HUES64 (cell line): ENCODE measurements at regions not wholly inside any gene's neighbourhood (a gene's known extent, or its start where the extent isn't known, plus 50 kb on each side); places are given as distances from the start of the nearest gene placed in this dataset.

Experiments
- H3K27ac ChIP-seq: 2 replicates; pipeline ENCODE4 v1.7.0; 2013; ENCODE audit warnings: low read depth, low read length, inconsistent platforms
- H3K27me3 ChIP-seq: 2 replicates; pipeline ENCODE4 v1.6.1; 2013; ENCODE audit warnings: mild to moderate bottlenecking, low read length; ENCODE audit not compliant: insufficient read depth
- H3K36me3 ChIP-seq: 2 replicates; pipeline ENCODE4 v1.6.1; 2013; ENCODE audit warnings: mild to moderate bottlenecking, low read length; ENCODE audit not compliant: insufficient read depth
- H3K4me1 ChIP-seq: 2 replicates; pipeline ENCODE4 v1.6.1; 2013; ENCODE audit warnings: mild to moderate bottlenecking, low read length, moderate library complexity; ENCODE audit not compliant: insufficient read depth
- H3K4me3 ChIP-seq: 2 replicates; pipeline ENCODE4 v1.5.1; 2013; ENCODE audit warnings: mild to moderate bottlenecking, low read length, moderate library complexity
- H3K9ac ChIP-seq: 2 replicates; pipeline ENCODE4 v1.6.1; 2013; ENCODE audit warnings: mild to moderate bottlenecking, low read depth, low read length
- H3K9me3 ChIP-seq: 2 replicates; pipeline ENCODE4 v1.6.1; 2013; ENCODE audit warnings: low read depth, low read length; ENCODE audit not compliant: insufficient read depth
- WGBS: fragments of 150-250, 120-280 bp; methylation state at CpG from one replicate; pipeline ENCODE4 v1.1.7; 2013; ENCODE audit warnings: missing lambda C conversion rate; 5-methylcytosine and 5-hydroxymethylcytosine counted together

DNA sequence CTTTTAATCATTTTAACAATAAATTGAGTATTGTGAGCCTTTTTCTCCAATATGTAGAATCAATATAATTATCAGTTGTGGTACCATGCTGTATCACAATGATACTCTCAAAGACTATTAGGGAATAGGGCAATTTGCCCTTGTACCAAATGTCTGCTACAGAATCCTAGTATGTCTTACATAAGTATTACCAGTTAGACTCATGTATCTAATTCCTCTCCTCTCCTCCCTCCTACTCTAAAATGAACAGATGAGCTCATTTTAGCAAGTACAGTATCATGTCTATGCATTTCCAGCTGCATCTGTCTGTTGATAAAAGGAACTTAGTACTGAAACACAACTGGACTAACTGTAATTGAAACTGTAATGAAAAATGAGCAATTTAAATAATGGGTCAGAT lies 124.3 kb upstream of the ATP11B start:
- Histone ChIP-seq H3K4me3 (no peak overlapping the region), H3K9me3 (no peaks in the 10 kb centered on the region), H3K4me1 (0 out of 2 replicates have a peak, but pooled peaks cover 3% of the 10 kb centered on the region), H3K36me3 (no peaks in the 10 kb centered on the region), H3K27ac (no peak overlapping the region), H3K9ac (no peak overlapping the region), H3K27me3 (no peaks in the 10 kb centered on the region)

- WGBS, result 79% methylated on average over 2 of the region's 2 CpGs
- Histone ChIP-seq H3K9me3 (no peaks in the 10 kb centered on the region), H3K27me3 (no peaks in the 10 kb centered on the region)
Observed at GRCh38 chr3:182671541-182671940, 121.8 kb upstream of the ATP11B start.

DNA sequence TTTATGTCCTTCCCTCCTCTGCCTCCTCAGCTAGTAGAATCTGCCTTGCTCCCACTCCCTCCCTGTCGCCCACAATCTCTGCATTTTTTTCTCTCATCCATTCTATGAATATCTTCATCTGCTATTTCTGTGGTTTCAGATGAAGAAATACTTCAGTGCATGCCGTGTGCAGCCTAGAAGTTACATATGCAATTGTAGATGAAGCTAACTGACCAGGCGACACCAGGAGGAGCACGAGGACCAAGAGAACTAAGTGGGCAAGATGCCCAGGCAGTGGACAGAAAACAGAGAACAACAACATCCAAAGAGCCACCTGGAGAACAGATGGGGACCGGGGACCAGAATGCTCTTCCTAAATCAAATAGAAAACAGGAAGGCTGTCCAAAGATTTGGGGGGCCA lies 121.4 kb upstream of the ATP11B start:
- Histone ChIP-seq H3K4me1 (0 out of 2 replicates have a peak, but pooled peaks cover 3% of the 10 kb centered on the region), H3K4me3 (no peak overlapping the region), H3K36me3 (no peaks in the 10 kb centered on the region), H3K27ac (no peak overlapping the region), H3K27me3 (no peaks in the 10 kb centered on the region), H3K9me3 (no peaks in the 10 kb centered on the region), H3K9ac (no peak overlapping the region)
- WGBS, result 85% methylated on average over 5 of the region's 5 CpGs

More at GRCh38 chr3:182671541-182671940, 121.8 kb upstream of the ATP11B start:
- Histone ChIP-seq H3K27ac (no peak overlapping the region), H3K36me3 (no peaks in the 10 kb centered on the region), H3K9ac (no peak overlapping the region), H3K4me3 (no peak overlapping the region), H3K4me1 (0 out of 2 replicates have a peak, but pooled peaks cover 3% of the 10 kb centered on the region)

GRCh38 chr3:182673336-182673735 lies 120.0 kb upstream of the ATP11B start:
- WGBS, result 90% methylated on average over 3 of the region's 3 CpGs
- no peaks in the 10 kb centered on the region for H3K27me3 ChIP-seq
- H3K27ac ChIP-seq, result no peak overlapping the region
- no peaks in the 10 kb centered on the region for H3K9me3 ChIP-seq
- H3K4me3 ChIP-seq, result no peak overlapping the region
- H3K9ac ChIP-seq, result no peak overlapping the region
- 0 out of 2 replicates have a peak, but pooled peaks cover 3% of the 10 kb centered on the region for H3K4me1 ChIP-seq
- H3K36me3 ChIP-seq, result no peaks in the 10 kb centered on the region

DNA sequence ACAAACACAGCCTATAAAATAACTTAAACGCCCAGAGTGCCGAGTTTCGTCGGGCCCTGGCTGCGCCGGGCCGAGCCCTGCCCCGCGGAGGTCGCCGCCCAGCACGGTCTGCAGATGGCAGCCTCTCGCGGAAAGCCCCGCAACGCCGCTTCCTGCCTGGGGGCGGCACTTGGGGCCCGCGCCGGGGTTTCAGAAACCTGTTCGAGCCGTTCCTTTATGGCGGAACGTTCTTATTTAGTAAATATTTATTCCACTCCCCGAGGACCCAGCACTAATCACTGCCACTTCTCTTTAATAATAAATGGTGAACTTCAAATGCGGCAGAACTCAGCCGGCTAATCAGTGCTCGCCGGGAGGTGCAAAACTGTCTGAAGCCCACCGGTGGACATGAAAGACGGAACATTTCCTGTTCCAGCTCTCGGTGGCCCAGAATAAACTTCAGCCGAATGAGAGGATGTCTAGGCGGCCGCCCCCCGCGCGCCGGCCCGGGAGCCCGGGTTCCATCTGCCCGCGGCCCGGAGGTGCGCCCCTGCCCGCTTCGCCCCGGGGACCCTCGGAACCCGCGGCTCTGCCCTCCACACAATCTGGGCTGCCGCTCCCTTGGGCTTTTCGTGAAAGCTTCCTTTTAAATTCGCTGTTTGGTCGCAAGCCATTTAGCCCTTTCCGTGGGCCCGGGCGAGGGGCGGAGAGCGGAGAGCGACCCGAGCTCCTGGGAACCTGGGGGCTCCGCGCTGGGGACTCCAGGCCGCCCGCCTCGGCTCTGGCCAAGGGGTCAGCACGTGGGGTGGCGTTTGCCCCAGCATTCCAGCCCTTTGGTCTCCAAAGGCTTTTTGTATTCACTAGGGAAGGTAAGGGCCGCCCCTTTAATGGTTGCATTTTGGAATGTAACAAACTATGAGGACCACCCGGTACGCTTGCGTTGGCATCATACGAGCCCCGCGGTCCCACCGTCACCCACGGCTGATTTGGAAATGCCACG lies 110.8 kb upstream of the ATP11B start:
- H3K4me1 ChIP-seq, result peaks cover 11% of the 10 kb centered on the region; the same call in 1 of the 2 replicates
- H3K9ac ChIP-seq, result peak overlapping the region; percentile 72
- peaks cover 16% of the 10 kb centered on the region; the same call in 1 of the 2 replicates for H3K27me3 ChIP-seq
- no peaks in the 10 kb centered on the region for H3K36me3 ChIP-seq
- peak overlapping the region; percentile 64 for H3K4me3 ChIP-seq
- H3K9me3 ChIP-seq, result no peaks in the 10 kb centered on the region
- WGBS, result 1% methylated on average over 80 of the region's 80 CpGs
- peak overlapping the region; percentile 51 for H3K27ac ChIP-seq

GRCh38 chr3:182683453-182683852 lies 109.9 kb upstream of the ATP11B start:
- Histone ChIP-seq H3K4me1 (peaks cover 11% of the 10 kb centered on the region; the same call in 1 of the 2 replicates), H3K4me3 (peak overlapping the region; percentile 64), H3K9ac (no peak overlapping the region), H3K27me3 (peaks cover 16% of the 10 kb centered on the region; the same call in 1 of the 2 replicates), H3K27ac (no peak overlapping the region), H3K36me3 (no peaks in the 10 kb centered on the region), H3K9me3 (no peaks in the 10 kb centered on the region)
- 3% methylated on average over 5 of the region's 5 CpGs for WGBS

DNA sequence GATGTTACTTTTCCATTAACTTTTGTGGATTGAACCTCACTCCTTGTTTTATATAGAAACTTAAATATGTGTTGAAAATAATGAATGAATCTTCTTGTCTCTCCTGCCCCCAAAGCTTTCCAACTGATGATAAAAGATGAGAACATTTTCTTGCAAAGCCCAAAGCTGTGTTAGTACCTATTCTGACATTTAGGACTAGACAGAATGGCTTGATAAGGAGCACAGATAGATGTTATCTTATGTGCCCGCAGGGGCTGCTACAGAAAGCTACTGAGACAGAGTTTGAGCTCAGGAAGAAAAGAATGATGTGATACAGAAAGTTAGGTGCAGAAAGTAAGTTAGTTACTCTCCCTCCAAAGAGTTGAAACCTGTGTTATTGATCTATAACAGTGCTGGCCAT lies 109.4 kb upstream of the ATP11B start:
- peaks cover 11% of the 10 kb centered on the region; the same call in 1 of the 2 replicates for H3K4me1 ChIP-seq
- H3K36me3 ChIP-seq, result no peaks in the 10 kb centered on the region
- WGBS, result 28% methylated on average over 1 of the region's 1 CpG
- no peak overlapping the region for H3K27ac ChIP-seq
- H3K4me3 ChIP-seq, result no peak overlapping the region
- H3K9ac ChIP-seq, result no peak overlapping the region
- H3K27me3 ChIP-seq, result peaks cover 16% of the 10 kb centered on the region; the same call in 1 of the 2 replicates
- H3K9me3 ChIP-seq, result no peaks in the 10 kb centered on the region

DNA sequence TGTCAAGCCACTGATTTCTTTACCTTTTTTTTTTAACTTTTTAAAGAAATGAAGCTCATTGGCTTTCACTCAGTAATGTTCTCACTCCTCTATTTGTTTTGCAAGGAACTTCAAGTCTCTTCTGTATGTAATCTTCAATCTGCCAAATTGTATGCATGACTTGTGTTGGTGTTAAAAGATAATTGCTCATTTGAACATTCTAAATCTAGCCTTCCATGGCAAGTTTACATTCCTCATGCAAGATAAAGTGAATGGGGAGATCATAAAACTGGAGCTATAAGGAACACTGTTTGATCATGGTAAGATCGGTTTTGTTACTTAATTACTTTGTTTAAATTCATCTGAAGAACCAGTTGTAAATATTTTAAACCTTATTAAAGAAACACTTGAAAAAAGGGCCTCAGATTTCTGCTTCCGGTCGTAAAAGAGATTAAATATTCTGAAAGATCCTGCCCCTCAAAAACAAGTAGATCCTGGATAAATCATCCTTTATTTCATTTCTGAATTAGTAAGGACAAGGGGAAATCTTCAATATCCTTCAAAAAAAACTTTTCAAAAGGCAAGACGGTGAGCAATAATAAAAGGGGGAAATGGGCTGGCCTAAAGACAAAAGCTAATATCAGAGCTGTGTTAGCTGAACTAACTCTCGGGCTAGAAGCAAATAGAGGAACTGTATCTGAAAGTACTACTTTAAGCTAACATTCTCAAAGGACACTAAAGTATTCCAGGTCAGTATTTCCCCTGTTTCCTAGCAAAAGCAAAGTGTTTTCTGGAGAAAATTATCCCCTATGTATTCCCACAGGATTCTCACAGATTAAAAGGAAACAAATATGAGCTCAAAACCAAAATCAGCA lies 107.0 kb upstream of the ATP11B start:
- no peak overlapping the region for H3K4me3 ChIP-seq

GRCh38 chr3:182690172-182690571 lies 103.1 kb upstream of the ATP11B start:
- no peaks in the 10 kb centered on the region for H3K9me3 ChIP-seq
- H3K4me1 ChIP-seq, result no peaks in the 10 kb centered on the region
- no peak overlapping the region for H3K4me3 ChIP-seq
- H3K27me3 ChIP-seq, result no peaks in the 10 kb centered on the region
- H3K27ac ChIP-seq, result no peak overlapping the region
- H3K9ac ChIP-seq, result no peak overlapping the region
- H3K36me3 ChIP-seq, result no peaks in the 10 kb centered on the region
- WGBS, result 70% methylated on average over 2 of the region's 2 CpGs

More for the DNA sequence above, 107.0 kb upstream of the ATP11B start:
- H3K9me3 ChIP-seq, result no peaks in the 10 kb centered on the region
- H3K36me3 ChIP-seq, result no peaks in the 10 kb centered on the region
- H3K27me3 ChIP-seq, result peaks cover 8% of the 10 kb centered on the region; the same call in 1 of the 2 replicates
- no peak overlapping the region for H3K27ac ChIP-seq
- H3K4me1 ChIP-seq, result peaks cover 11% of the 10 kb centered on the region; the same call in 1 of the 2 replicates
- 86% methylated on average over 4 of the region's 5 CpGs for WGBS
- no peak overlapping the region for H3K9ac ChIP-seq

DNA sequence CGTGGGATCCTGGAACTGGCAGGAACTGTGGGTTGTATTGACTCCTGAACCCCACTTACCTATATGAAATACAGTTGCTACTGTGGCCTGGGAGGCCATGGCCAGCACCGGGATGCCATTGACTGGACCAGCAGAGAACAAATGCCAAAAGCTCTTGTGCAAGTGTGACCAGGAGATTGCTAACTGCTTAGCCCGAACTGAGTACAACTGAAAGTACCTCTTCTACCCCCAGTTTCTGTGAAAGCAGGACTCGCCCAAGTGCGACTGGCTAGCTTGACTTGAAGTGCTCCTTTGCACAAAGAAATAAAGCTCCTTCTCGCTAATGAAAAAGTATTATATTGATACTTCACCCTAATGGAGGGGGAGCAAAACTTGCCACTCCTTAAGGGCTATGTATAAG lies 101.3 kb upstream of the ATP11B start:
- Histone ChIP-seq H3K27me3 (no peaks in the 10 kb centered on the region), H3K4me1 (no peaks in the 10 kb centered on the region), H3K9me3 (no peaks in the 10 kb centered on the region), H3K27ac (no peak overlapping the region), H3K4me3 (no peak overlapping the region), H3K9ac (no peak overlapping the region), H3K36me3 (no peaks in the 10 kb centered on the region)
- WGBS, result 75% methylated on average over 5 of the region's 6 CpGs

DNA sequence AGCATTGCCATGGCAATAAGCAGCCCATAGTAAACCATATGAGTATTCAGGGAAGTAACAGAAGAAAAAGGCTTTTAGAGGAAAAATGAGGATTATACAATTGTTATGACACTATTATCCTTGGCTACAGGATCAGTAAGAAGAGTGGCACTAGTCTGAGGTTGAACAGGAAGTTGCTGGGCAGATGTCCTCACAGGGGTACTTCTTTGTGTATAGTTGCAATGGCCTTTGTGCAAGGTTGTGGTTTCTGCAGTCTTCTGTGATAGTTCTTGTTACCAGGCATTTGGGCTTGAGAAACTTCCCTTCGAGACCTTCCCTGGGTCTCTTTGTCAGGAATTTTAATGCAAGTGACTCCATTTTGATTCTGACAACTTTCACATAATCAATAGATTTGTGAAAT lies 100.6 kb upstream of the ATP11B start:
- H3K9me3 ChIP-seq, result no peaks in the 10 kb centered on the region

More for the DNA sequence above, 100.6 kb upstream of the ATP11B start:
- WGBS, result 88% methylated on average over 1 of the region's 1 CpG
- Histone ChIP-seq H3K4me1 (no peaks in the 10 kb centered on the region), H3K36me3 (no peaks in the 10 kb centered on the region), H3K9ac (no peak overlapping the region), H3K27ac (no peak overlapping the region), H3K4me3 (no peak overlapping the region), H3K27me3 (no peaks in the 10 kb centered on the region)
